ENCODE measurements at regions not wholly inside any gene's neighbourhood (a gene's known extent, or its start where the extent isn't known, plus 50 kb on each side); places are given as distances from the start of the nearest gene placed in this dataset.

DNA sequence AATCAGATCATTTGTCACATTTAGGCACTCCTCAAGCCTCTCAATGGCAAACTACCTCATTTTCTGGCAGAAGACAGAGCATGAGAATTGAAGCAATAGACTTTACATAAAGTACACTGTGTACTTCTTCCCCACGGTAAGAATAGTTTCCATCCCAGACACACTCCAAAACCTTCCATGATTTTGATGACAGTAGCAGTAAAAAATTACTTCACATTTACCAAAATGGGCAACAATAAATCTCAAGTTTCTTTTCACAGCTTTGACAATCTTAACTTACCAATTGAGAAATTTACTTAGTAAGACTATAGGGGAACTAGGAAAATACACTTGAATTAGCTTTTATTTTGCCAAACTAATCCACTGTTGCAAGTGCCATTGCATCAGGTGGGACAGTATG, 353.8 kb downstream of the HAO1 start:
- dilution Hi-C loops (cut with HindIII; ENCODE audit: low sequenced_read_pairs, unreplicated experiment) (no loop called here), intact Hi-C loops (cut with micrococcal nuclease) (no loop called here), in situ Hi-C loops (cut with MboI; ENCODE audit: low sequenced_read_pairs) (no loop called here)
- H2AFZ ChIP-seq (replicated peaks; ENCODE audit: low read length, poor library complexity): no peak overlapping the region
- no peak overlapping the region for H2BK15ac ChIP-seq (ENCODE audit: low read depth, low read length)
- DNase-seq (no peak), ATAC-seq (ENCODE audit: low read depth) (no peak)
- no peaks in the 10 kb centered on the region for H3K27me3 ChIP-seq (ENCODE audit: control insufficient read depth, insufficient read depth, low read length)
- ChIA-PET CTCF (no interaction called here), POLR2A (ENCODE audit: unreplicated experiment) (no interaction called here)
- H2AK5ac ChIP-seq (ENCODE audit: low read depth, low read length): no peak overlapping the region
- no peak overlapping the region for H3K4me3 ChIP-seq (ENCODE audit: insufficient read depth, low read depth, low read length)
- H4K20me1 ChIP-seq (ENCODE audit: insufficient read depth, low read length): no peaks in the 10 kb centered on the region
- no peak overlapping the region for H3K23ac ChIP-seq (ENCODE audit: low read depth, low read length)
- no peaks in the 10 kb centered on the region for H3K36me3 ChIP-seq (ENCODE audit: control insufficient read depth, insufficient read depth, low read length)
- H3K18ac ChIP-seq (ENCODE audit: low read depth, low read length): no peak overlapping the region
- H3K4me2 ChIP-seq (ENCODE audit: low read depth, low read length): no peak overlapping the region
- H3K9me1 ChIP-seq (ENCODE audit: insufficient read depth, low read length): no peaks in the 10 kb centered on the region
- H3K9ac ChIP-seq (ENCODE audit: low read depth, low read length): no peak overlapping the region
- no TSS peak for BruUV-seq (replicated peaks)
- no peaks in the 10 kb centered on the region for H3K4me1 ChIP-seq (ENCODE audit: control insufficient read depth, insufficient read depth, low read length)
- H3K79me1 ChIP-seq (ENCODE audit: low read depth in 1 of 2, low read length in 2 of 2): no peaks in the 10 kb centered on the region
- no peak overlapping the region for H4K5ac ChIP-seq (ENCODE audit: low read depth, low read length)
- no peak overlapping the region for H2AK9ac ChIP-seq (replicated peaks; ENCODE audit: low read depth, low read length, poor library complexity)
- H3K27ac ChIP-seq (ENCODE audit: insufficient read depth, low read length): no peak overlapping the region
- H3K14ac ChIP-seq (replicated peaks; ENCODE audit: low read depth, low read length): no peak overlapping the region
- no CpG with 5 or more reads among the region's 1 CpG for whole genome bisulfite sequencing, 2 experiments (ENCODE audit: extremely low coverage in 2 of 2, insufficient read length in 1 of 2)
- H3K56ac ChIP-seq (ENCODE audit: extremely low read depth, insufficient read depth, low read length): no peak overlapping the region
- H2BK5ac ChIP-seq (ENCODE audit: low read depth, low read length, poor library complexity, severe bottlenecking): no peak overlapping the region
- no peak overlapping the region for H4K8ac ChIP-seq (ENCODE audit: low read depth in 2 of 2, low read length in 2 of 2)
- no peaks in the 10 kb centered on the region for H3K9me3 ChIP-seq (ENCODE audit: control insufficient read depth, insufficient read depth, low read length)
- H3K4ac ChIP-seq (ENCODE audit: low read depth, low read length): no peak overlapping the region
- no peak overlapping the region for H4K91ac ChIP-seq (ENCODE audit: insufficient read depth, low read depth, low read length)
- no peak overlapping the region for H2BK120ac ChIP-seq (ENCODE audit: low read depth, low read length)
- no peak overlapping the region for H2BK20ac ChIP-seq (ENCODE audit: low read depth, low read length)
- TF ChIP-seq CEBPB (IDR thresholded peaks at IDR 0.05; ENCODE audit: low read depth, low read length): no peak
- TF ChIP-seq, protein P1, sequence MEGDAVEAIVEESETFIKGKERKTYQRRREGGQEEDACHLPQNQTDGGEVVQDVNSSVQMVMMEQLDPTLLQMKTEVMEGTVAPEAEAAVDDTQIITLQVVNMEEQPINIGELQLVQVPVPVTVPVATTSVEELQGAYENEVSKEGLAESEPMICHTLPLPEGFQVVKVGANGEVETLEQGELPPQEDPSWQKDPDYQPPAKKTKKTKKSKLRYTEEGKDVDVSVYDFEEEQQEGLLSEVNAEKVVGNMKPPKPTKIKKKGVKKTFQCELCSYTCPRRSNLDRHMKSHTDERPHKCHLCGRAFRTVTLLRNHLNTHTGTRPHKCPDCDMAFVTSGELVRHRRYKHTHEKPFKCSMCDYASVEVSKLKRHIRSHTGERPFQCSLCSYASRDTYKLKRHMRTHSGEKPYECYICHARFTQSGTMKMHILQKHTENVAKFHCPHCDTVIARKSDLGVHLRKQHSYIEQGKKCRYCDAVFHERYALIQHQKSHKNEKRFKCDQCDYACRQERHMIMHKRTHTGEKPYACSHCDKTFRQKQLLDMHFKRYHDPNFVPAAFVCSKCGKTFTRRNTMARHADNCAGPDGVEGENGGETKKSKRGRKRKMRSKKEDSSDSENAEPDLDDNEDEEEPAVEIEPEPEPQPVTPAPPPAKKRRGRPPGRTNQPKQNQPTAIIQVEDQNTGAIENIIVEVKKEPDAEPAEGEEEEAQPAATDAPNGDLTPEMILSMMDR (conservative IDR thresholded peaks at IDR 0.05; ENCODE audit: low read depth, low read length): no peak
- no peak for TF ChIP-seq MAZ (IDR thresholded peaks at IDR 0.05; ENCODE audit: borderline replicate concordance, low read depth, low read length)
- no peak for TF ChIP-seq RFX5 (IDR thresholded peaks at IDR 0.05; ENCODE audit: low read depth, low read length)
- TF ChIP-seq FOS (IDR thresholded peaks at IDR 0.05; ENCODE audit: low read depth, low read length): no peak
- TF ChIP-seq SMC3 (IDR thresholded peaks at IDR 0.05; ENCODE audit: low read depth, low read length): no peak
- TF ChIP-seq, protein P2, sequence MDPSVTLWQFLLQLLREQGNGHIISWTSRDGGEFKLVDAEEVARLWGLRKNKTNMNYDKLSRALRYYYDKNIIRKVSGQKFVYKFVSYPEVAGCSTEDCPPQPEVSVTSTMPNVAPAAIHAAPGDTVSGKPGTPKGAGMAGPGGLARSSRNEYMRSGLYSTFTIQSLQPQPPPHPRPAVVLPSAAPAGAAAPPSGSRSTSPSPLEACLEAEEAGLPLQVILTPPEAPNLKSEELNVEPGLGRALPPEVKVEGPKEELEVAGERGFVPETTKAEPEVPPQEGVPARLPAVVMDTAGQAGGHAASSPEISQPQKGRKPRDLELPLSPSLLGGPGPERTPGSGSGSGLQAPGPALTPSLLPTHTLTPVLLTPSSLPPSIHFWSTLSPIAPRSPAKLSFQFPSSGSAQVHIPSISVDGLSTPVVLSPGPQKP (IDR thresholded peaks at IDR 0.05; ENCODE audit: borderline replicate concordance, low read depth, low read length): no peak
- TF ChIP-seq RCOR1 (IDR thresholded peaks at IDR 0.05; ENCODE audit: insufficient replicate concordance, low read length): no peak
- TF ChIP-seq NFE2L2 (IDR thresholded peaks at IDR 0.05; ENCODE audit: low read depth, low read length): no peak
- TF ChIP-seq CHD1 (IDR thresholded peaks at IDR 0.05; ENCODE audit: low read depth, low read length): no peak
- TF ChIP-seq MAFK (IDR thresholded peaks at IDR 0.05; ENCODE audit: low read depth, low read length): no peak
- TF ChIP-seq MXI1 (IDR thresholded peaks at IDR 0.05; ENCODE audit: borderline replicate concordance, low read depth, low read length): no peak
- TF ChIP-seq BHLHE40 (IDR thresholded peaks at IDR 0.05; ENCODE audit: low read depth, low read length): no peak
- TF ChIP-seq RAD21 (IDR thresholded peaks at IDR 0.05; ENCODE audit: low read length): no peak
- no peak for TF ChIP-seq POLR2A (IDR thresholded peaks at IDR 0.05; ENCODE audit: low read depth, low read length)
